Psoas muscle (tissue), 7 donors: ENCODE measurements at regions not wholly inside any gene's neighbourhood (a gene's known extent, or its start where the extent isn't known, plus 50 kb on each side); places are given as distances from the start of the nearest gene placed in this dataset.
A peak's percentile ranks its signal among the peaks of the same experiment; 100 is the strongest.

Experiments used
- ATAC-seq, 4 donors: fragments of 200-7000 bp; cut with Tn5 transposase; one replicate each; pipeline ENCODE4 v1.9.1; 2020; ENCODE audit warnings: moderate library complexity in 3 of 4, mild to moderate bottlenecking in 2 of 4
- DNase-seq, 2 donors: peaks; one replicate each; pipeline ENCODE4 v3.0.0-alpha.2; 2020
- H3K27ac ChIP-seq: fragments of 200-600 bp; one replicate; pipeline ENCODE4 v1.8.0; 2022
- H3K27me3 ChIP-seq, 3 donors: fragments of 200-600 bp in 1 of 3; one replicate each; pipeline versions ENCODE4 v1.6.1 to v1.8.0; 2013 to 2022; ENCODE audit warnings: low read length in 2 of 3, mild to moderate bottlenecking in 2 of 3, moderate library complexity in 1 of 3; ENCODE audit not compliant: insufficient read depth in 3 of 3
- H3K36me3 ChIP-seq, 2 donors: fragments of 200-600 bp in 1 of 2; one replicate each; pipeline versions ENCODE4 v1.6.1 to v1.8.0; 2013 to 2022; ENCODE audit warnings: low read depth in 1 of 2, mild to moderate bottlenecking in 1 of 2, moderate library complexity in 1 of 2; ENCODE audit not compliant: insufficient read depth in 1 of 2
- H3K4me1 ChIP-seq: fragments of 200-600 bp; one replicate; pipeline ENCODE4 v1.8.0; 2022
- H3K4me3 ChIP-seq: fragments of 200-600 bp; one replicate; pipeline ENCODE4 v1.8.0; 2022; ENCODE audit warnings: mild to moderate bottlenecking
- H3K9me3 ChIP-seq: fragments of 200-600 bp; one replicate; pipeline ENCODE4 v1.8.0; 2022
- CTCF ChIP-seq: fragments of 200-600 bp; IDR thresholded peaks from one replicate; pipeline ENCODE4 v1.8.0; 2022; ENCODE audit warnings: antibody characterized with exemption
- WGBS, 3 donors: extraction: QIAGEN DNeasy Blood & Tissue Kit; methylation state at CpG; one replicate each; pipeline versions ENCODE4 v1.1.6 to v1.1.7; 2013; 5-methylcytosine and 5-hydroxymethylcytosine counted together
- intact Hi-C, 2 donors: fragments of 100-400 bp; cut with DNase I; formaldehyde crosslinking; loops; one replicate each; pipeline versions ENCODE4 v1.11.0 to v1.14.2; 2022
- donor health status: healthy with polysubstance abuse.
- donor health status: DM: no; HTN: no; CAD: no; lungs with moderate emphysema.
- donor health status: Bipolar disorder and iron deficiency.
- donor health status: healthy.
- donor health status: DM: yes; HTN: yes; CAD: no.
- donor health status: DM: no; HTN: no; CAD: no.
- donor health status: DM: yes; HTN: yes; CAD: no.

- intact Hi-C loops: no loop called here
- H3K4me1 ChIP-seq: no peaks in the 10 kb centered on the region
- no peaks in the 10 kb centered on the region for H3K27me3 ChIP-seq
- 77 to 85% (median 84%) methylated on average over 6 of the region's 6 CpGs for WGBS, 3 donors
- no peaks in the 10 kb centered on the region for H3K36me3 ChIP-seq
- no peak for ATAC-seq
- no peak overlapping the region for H3K27ac ChIP-seq
- no peak for DNase-seq
- no peaks in the 10 kb centered on the region for H3K9me3 ChIP-seq
- TF ChIP-seq CTCF: no peak
- no peak overlapping the region for H3K4me3 ChIP-seq
Measured at GRCh38 chr21:35107520-35107919, 58.4 kb upstream of the RUNX1 start.

- ATAC-seq: no peak
- no peak for DNase-seq
Measured at GRCh38 chr21:35106246-35106835, 57.2 kb upstream of the RUNX1 start.

GRCh38 chr21:35102488-35103371 is 53.6 kb upstream of the RUNX1 start:
- intact Hi-C loops: no loop called here
- H3K9me3 ChIP-seq: no peaks in the 10 kb centered on the region

More at GRCh38 chr21:35106246-35106835, 57.2 kb upstream of the RUNX1 start:
- no peaks in the 10 kb centered on the region for H3K27me3 ChIP-seq
- no peak for TF ChIP-seq CTCF
- 71 to 74% (median 71%) methylated on average over 11 of the region's 11 CpGs for WGBS, 3 donors
- H3K27ac ChIP-seq: no peak overlapping the region
- no peaks in the 10 kb centered on the region for H3K9me3 ChIP-seq
- intact Hi-C loops: no loop called here
- no peaks in the 10 kb centered on the region for H3K36me3 ChIP-seq
- H3K4me1 ChIP-seq: no peaks in the 10 kb centered on the region
- no peak overlapping the region for H3K4me3 ChIP-seq

GRCh38 chr21:35100349-35100811 is 51.3 kb upstream of the RUNX1 start:
- H3K27me3 ChIP-seq: no peaks in the 10 kb centered on the region

More at GRCh38 chr21:35102488-35103371, 53.6 kb upstream of the RUNX1 start:
- Histone ChIP-seq H3K4me3 (no peak overlapping the region), H3K27ac (no peak overlapping the region), H3K4me1 (no peaks in the 10 kb centered on the region), H3K36me3 (no peaks in the 10 kb centered on the region), H3K27me3 (no peaks in the 10 kb centered on the region)
- no peak for TF ChIP-seq CTCF
- WGBS, 3 donors: 51 to 66% (median 54%) methylated on average over 8 of the region's 8 CpGs
- ATAC-seq (peak in 1 of 4 donors; percentile 37), DNase-seq (peak; percentile 16 to 54)

More at GRCh38 chr21:35100349-35100811, 51.3 kb upstream of the RUNX1 start:
- no peak for ATAC-seq
- Histone ChIP-seq H3K27ac (no peak overlapping the region), H3K9me3 (no peaks in the 10 kb centered on the region), H3K4me1 (no peaks in the 10 kb centered on the region), H3K4me3 (no peak overlapping the region), H3K36me3 (no peaks in the 10 kb centered on the region)
- no peak for TF ChIP-seq CTCF
- WGBS, 3 donors: 54 to 60% (median 57%) methylated on average over 8 of the region's 8 CpGs
- intact Hi-C loops: no loop called here
- DNase-seq: no peak
